SK-N-SH treated with all-trans-retinoic acid at 6 μM for 48 hours (cell line): ENCODE measurements at regions not wholly inside any gene's neighbourhood (a gene's known extent, or its start where the extent isn't known, plus 50 kb on each side); places are given as distances from the start of the nearest gene placed in this dataset.
"Not testable (repeated sequence)": the region's sequence is repeated elsewhere in the genome, so short reads cannot be mapped to it uniquely, and the experiment has no call there.

Source experiments
- BACH2 ChIP-seq: fragments of 250-450 bp; sonication (Bioruptor Pico); IDR thresholded peaks from 2 replicates; pipeline ENCODE4 v1.9.0; 2021; ENCODE audit warnings: mild to moderate bottlenecking, borderline replicate concordance
- PATZ1 ChIP-seq: fragments of 250-450 bp; sonication (Bioruptor Pico); IDR thresholded peaks from 2 replicates; pipeline ENCODE4 v1.8.0; 2020; ENCODE audit warnings: mild to moderate bottlenecking, moderate library complexity, borderline replicate concordance

GRCh38 chr21:7929586-7929985 is 2591.8 kb upstream of the TPTE start:
- TF ChIP-seq BACH2; PATZ1 (CRISPR knock-in tag): not testable (repeated sequence)
